Left renal cortex interstitium (tissue), 4 donors: ENCODE measurements at regions not wholly inside any gene's neighbourhood (a gene's known extent, or its start where the extent isn't known, plus 50 kb on each side); places are given as distances from the start of the nearest gene placed in this dataset.
"Not testable (repeated sequence)": the region's sequence is repeated elsewhere in the genome, so short reads cannot be mapped to it uniquely, and the experiment has no call there.

ENCODE experiments used
- DNase-seq, 4 donors: peaks; one replicate each; pipeline ENCODE4 v3.0.0-alpha.2; 2013; ENCODE audit warnings: low read depth in 4 of 4, low spot score in 2 of 4, missing footprints in 1 of 4

- no peak for DNase-seq
These were observed 1029.1 kb upstream of the ACO1 start for GRCh38 chr9:31355159-31355882.

GRCh38 chr9:31355965-31356364 lies 1028.5 kb upstream of the ACO1 start:
- no peak for DNase-seq

GRCh38 chr9:31359071-31359470 lies 1025.4 kb upstream of the ACO1 start:
- DNase-seq, result no peak

GRCh38 chr9:31364171-31364570 lies 1020.3 kb upstream of the ACO1 start:
- no peak for DNase-seq

GRCh38 chr9:31372799-31373587 lies 1011.5 kb upstream of the ACO1 start:
- no peak for DNase-seq

GRCh38 chr9:31377358-31377757 lies 1007.1 kb upstream of the ACO1 start:
- DNase-seq, result no peak

GRCh38 chr9:31388660-31389059 lies 995.8 kb upstream of the ACO1 start:
- no peak for DNase-seq

- no peak for DNase-seq
These were observed 995.4 kb upstream of the ACO1 start for GRCh38 chr9:31389075-31389474.

- DNase-seq, result no peak
These were observed 993.9 kb upstream of the ACO1 start for GRCh38 chr9:31390403-31391025.

GRCh38 chr9:31393240-31393639 lies 991.2 kb upstream of the ACO1 start:
- DNase-seq, result no peak

- peak in 3 of 4 donors; percentile 2 to 15 (median 10) for DNase-seq
These were observed 990.4 kb upstream of the ACO1 start for GRCh38 chr9:31394015-31394473.

GRCh38 chr9:31412081-31412480 lies 972.4 kb upstream of the ACO1 start:
- DNase-seq, result no peak

GRCh38 chr9:31415164-31415563 lies 969.3 kb upstream of the ACO1 start:
- no peak for DNase-seq

- no peak for DNase-seq
These were observed 966.0 kb upstream of the ACO1 start for GRCh38 chr9:31418419-31418818.

GRCh38 chr9:31443630-31444457 lies 940.6 kb upstream of the ACO1 start:
- DNase-seq, result not testable (repeated sequence)

GRCh38 chr9:31445357-31445756 lies 939.1 kb upstream of the ACO1 start:
- DNase-seq, result no peak

- DNase-seq, result no peak
These were observed 938.5 kb upstream of the ACO1 start for GRCh38 chr9:31445960-31446359.

GRCh38 chr9:31467075-31467474 lies 917.4 kb upstream of the ACO1 start:
- no peak for DNase-seq

- DNase-seq, result no peak
These were observed 914.4 kb upstream of the ACO1 start for GRCh38 chr9:31470051-31470450.

- no peak for DNase-seq
These were observed 913.4 kb upstream of the ACO1 start for GRCh38 chr9:31471010-31471409.

- DNase-seq, result no peak
These were observed 897.8 kb upstream of the ACO1 start for GRCh38 chr9:31486630-31487029.
